ENCODE measurements at regions not wholly inside any gene's neighbourhood (a gene's known extent, or its start where the extent isn't known, plus 50 kb on each side); places are given as distances from the start of the nearest gene placed in this dataset.

DNA sequence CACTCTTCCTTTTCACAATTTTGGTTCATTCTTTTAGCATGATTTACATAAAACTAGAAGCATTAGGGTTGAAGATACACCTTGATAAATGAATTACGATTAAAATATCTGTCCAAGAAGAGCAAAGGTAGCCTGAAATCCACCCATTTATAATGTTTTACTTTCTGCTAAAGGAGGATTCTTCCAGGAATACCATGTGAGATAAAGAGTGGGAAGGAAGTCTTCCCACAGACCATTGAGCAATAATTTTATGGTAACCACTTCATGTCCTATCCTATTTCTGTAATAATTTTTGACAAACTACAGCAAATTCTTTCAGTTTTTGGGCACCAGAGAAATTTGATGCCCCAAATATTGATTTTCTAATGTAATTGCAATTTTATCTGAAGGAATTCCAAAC is 150.6 kb upstream of the STEAP4 start:
- no peaks in the 10 kb centered on the region for H3K27me3 ChIP-seq
- H3K4me3 ChIP-seq: no peak overlapping the region
- intact Hi-C loops (cut with DNase I): no loop called here
- no peaks in the 10 kb centered on the region for H3K36me3 ChIP-seq
- no peak overlapping the region for H3K27ac ChIP-seq
- no peaks in the 10 kb centered on the region for H3K4me1 ChIP-seq
- WGBS, 2 donors: 81 to 88% methylated on average over 1 of the region's 1 CpG
- no peaks in the 10 kb centered on the region for H3K9me3 ChIP-seq
- TF ChIP-seq CTCF (IDR thresholded peaks at IDR 0.05) (no peak), POLR2A (IDR thresholded peaks at IDR 0.05) (no peak)
- no peak for DNase-seq

DNA sequence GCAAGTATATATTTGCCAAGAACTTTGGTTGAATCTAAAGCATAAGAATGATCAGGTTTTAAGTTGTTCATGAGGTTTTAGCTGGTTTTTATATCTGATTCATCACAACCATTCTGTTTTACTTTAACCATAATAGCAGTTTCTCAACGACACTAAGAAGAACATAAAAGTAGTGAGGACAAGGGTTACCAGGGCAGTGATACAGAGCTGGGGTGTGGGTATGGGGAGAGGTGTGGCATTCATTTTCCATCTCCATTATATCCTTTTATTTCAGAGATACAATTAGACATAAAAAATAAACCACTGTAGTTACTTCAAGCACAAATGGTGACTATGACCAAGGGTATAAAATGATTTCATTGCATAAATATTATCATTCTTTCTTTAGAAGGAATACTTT is 149.8 kb upstream of the STEAP4 start:
- intact Hi-C loops (cut with DNase I): no loop called here
- Histone ChIP-seq H3K4me3 (no peak overlapping the region), H3K36me3 (no peaks in the 10 kb centered on the region), H3K4me1 (no peaks in the 10 kb centered on the region), H3K27ac (no peak overlapping the region), H3K27me3 (no peaks in the 10 kb centered on the region), H3K9me3 (no peaks in the 10 kb centered on the region)
- DNase-seq: no peak
- no peak for TF ChIP-seq CTCF (IDR thresholded peaks at IDR 0.05)
- TF ChIP-seq POLR2A (IDR thresholded peaks at IDR 0.05): no peak
- 0 to 25% methylated on average over 1 of the region's 1 CpG for WGBS, 2 donors

DNA sequence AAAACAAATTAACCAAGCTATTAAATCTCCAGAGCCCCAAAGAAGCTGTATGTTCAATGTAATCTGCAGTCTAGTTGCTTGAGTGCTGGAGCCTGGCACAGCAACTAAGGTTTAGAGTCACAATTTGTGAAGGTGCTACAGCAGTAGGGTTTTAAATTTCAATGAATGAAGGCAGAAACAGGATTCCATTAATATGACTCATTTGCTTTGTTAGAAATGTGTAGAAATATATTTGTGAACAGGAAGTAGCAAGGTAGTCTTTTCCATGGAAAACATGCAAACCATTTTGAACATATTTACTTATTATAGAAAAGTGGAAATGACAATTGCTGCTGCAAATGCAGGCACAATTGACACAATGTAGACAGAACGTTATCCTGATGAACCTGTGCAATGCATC is 149.0 kb upstream of the STEAP4 start:
- WGBS, 2 donors: 45 to 50% methylated on average over 1 of the region's 1 CpG
- DNase-seq: no peak

GRCh38 chr7:88452646-88453045 is 146.0 kb upstream of the STEAP4 start:
- TF ChIP-seq CTCF (IDR thresholded peaks at IDR 0.05): no peak
- no peaks in the 10 kb centered on the region for H3K4me1 ChIP-seq
- intact Hi-C loops (cut with DNase I): no loop called here
- no peak for DNase-seq
- H3K27me3 ChIP-seq: no peaks in the 10 kb centered on the region
- WGBS, 2 donors: 80 to 95% methylated on average over 3 of the region's 3 CpGs
- H3K4me3 ChIP-seq: no peak overlapping the region
- H3K9me3 ChIP-seq: no peaks in the 10 kb centered on the region
- no peaks in the 10 kb centered on the region for H3K36me3 ChIP-seq
- H3K27ac ChIP-seq: no peak overlapping the region

More for the DNA sequence above, 149.0 kb upstream of the STEAP4 start:
- H3K4me3 ChIP-seq: no peak overlapping the region
- H3K9me3 ChIP-seq: no peaks in the 10 kb centered on the region
- TF ChIP-seq CTCF (IDR thresholded peaks at IDR 0.05) (no peak), POLR2A (IDR thresholded peaks at IDR 0.05) (no peak)
- H3K36me3 ChIP-seq: no peaks in the 10 kb centered on the region
- H3K4me1 ChIP-seq: no peaks in the 10 kb centered on the region
- intact Hi-C loops (cut with DNase I): no loop called here
- H3K27ac ChIP-seq: no peak overlapping the region
- H3K27me3 ChIP-seq: no peaks in the 10 kb centered on the region

- WGBS, 2 donors: 75 to 100% methylated on average over 1 of the region's 1 CpG
- H3K36me3 ChIP-seq: no peaks in the 10 kb centered on the region
- TF ChIP-seq POLR2A (IDR thresholded peaks at IDR 0.05) (no peak), CTCF (IDR thresholded peaks at IDR 0.05) (no peak)
- no peaks in the 10 kb centered on the region for H3K27me3 ChIP-seq
- H3K27ac ChIP-seq: no peak overlapping the region
- no peak for DNase-seq
- H3K9me3 ChIP-seq: no peaks in the 10 kb centered on the region
- no peaks in the 10 kb centered on the region for H3K4me1 ChIP-seq
- no peak overlapping the region for H3K4me3 ChIP-seq
- intact Hi-C loops (cut with DNase I): no loop called here
Measured at GRCh38 chr7:88450874-88451273, 144.2 kb upstream of the STEAP4 start.

All from esophagus squamous epithelium (tissue), 5 donors.